ENCODE measurements at regions not wholly inside any gene's neighbourhood (a gene's known extent, or its start where the extent isn't known, plus 50 kb on each side); places are given as distances from the start of the nearest gene placed in this dataset.

- H3K9me3 Mint-ChIP-seq: 0 out of 2 replicates have a peak, but pooled peaks cover 3% of the 10 kb centered on the region
- H3K27me3 Mint-ChIP-seq (ENCODE audit: low read depth): no peaks in the 10 kb centered on the region
- no peak overlapping the region for H3K27ac Mint-ChIP-seq
- POLR2A ChIA-PET: no interaction called here
- H3K4me3 Mint-ChIP-seq: no peak overlapping the region
- H3K36me3 Mint-ChIP-seq: no peaks in the 10 kb centered on the region
- CTCF ChIA-PET: interaction anchor here (1.6 kb wide), 1 partner anchor 349 kb away, joined by 3 read pairs; no protein-coding TSS in a partner anchor
- peaks cover 27% of the 10 kb centered on the region for H3K4me1 Mint-ChIP-seq
- DNase-seq (ENCODE audit: low spot score) (no peak), ATAC-seq (no peak)
- TF ChIP-seq E2F4 (CRISPR knock-in tag; IDR thresholded peaks at IDR 0.05; ENCODE audit: borderline replicate concordance, low read depth): no peak
- no peak for TF ChIP-seq PREB (CRISPR knock-in tag; IDR thresholded peaks at IDR 0.05; ENCODE audit: borderline replicate concordance)
- no peak for TF ChIP-seq E2F5 (CRISPR knock-in tag; IDR thresholded peaks at IDR 0.05)
- TF ChIP-seq TEAD4 (CRISPR knock-in tag; IDR thresholded peaks at IDR 0.05): no peak
- no peak for TF ChIP-seq ZNF425 (CRISPR knock-in tag; conservative IDR thresholded peaks at IDR 0.05)
- TF ChIP-seq JUN (CRISPR knock-in tag; IDR thresholded peaks at IDR 0.05): no peak
- no peak for TF ChIP-seq STAT6 (CRISPR knock-in tag; conservative IDR thresholded peaks at IDR 0.05; ENCODE audit: low read depth)
- no peak for TF ChIP-seq NFATC4 (CRISPR knock-in tag; IDR thresholded peaks at IDR 0.05)
- TF ChIP-seq ZNF423 (CRISPR knock-in tag; IDR thresholded peaks at IDR 0.05): no peak
- no peak for TF ChIP-seq ATF1 (CRISPR knock-in tag; IDR thresholded peaks at IDR 0.05)
- no peak for TF ChIP-seq JAZF1 (CRISPR knock-in tag; IDR thresholded peaks at IDR 0.05)
- TF ChIP-seq AFF4 (CRISPR knock-in tag; IDR thresholded peaks at IDR 0.05; ENCODE audit: borderline replicate concordance): no peak
- no peak for TF ChIP-seq TEAD1 (CRISPR knock-in tag; IDR thresholded peaks at IDR 0.05)
- TF ChIP-seq SMAD3 (CRISPR knock-in tag; IDR thresholded peaks at IDR 0.05; ENCODE audit: borderline replicate concordance): no peak
- no peak for TF ChIP-seq CDX4 (CRISPR knock-in tag; IDR thresholded peaks at IDR 0.05; ENCODE audit: borderline replicate concordance)
Measured at GRCh38 chr11:121754598-121754997, 301.8 kb upstream of the SORL1-AS1 start.
